ENCODE measurements at regions not wholly inside any gene's neighbourhood (a gene's known extent, or its start where the extent isn't known, plus 50 kb on each side); places are given as distances from the start of the nearest gene placed in this dataset.
A peak's percentile ranks its signal among the peaks of the same experiment; 100 is the strongest.

DNA sequence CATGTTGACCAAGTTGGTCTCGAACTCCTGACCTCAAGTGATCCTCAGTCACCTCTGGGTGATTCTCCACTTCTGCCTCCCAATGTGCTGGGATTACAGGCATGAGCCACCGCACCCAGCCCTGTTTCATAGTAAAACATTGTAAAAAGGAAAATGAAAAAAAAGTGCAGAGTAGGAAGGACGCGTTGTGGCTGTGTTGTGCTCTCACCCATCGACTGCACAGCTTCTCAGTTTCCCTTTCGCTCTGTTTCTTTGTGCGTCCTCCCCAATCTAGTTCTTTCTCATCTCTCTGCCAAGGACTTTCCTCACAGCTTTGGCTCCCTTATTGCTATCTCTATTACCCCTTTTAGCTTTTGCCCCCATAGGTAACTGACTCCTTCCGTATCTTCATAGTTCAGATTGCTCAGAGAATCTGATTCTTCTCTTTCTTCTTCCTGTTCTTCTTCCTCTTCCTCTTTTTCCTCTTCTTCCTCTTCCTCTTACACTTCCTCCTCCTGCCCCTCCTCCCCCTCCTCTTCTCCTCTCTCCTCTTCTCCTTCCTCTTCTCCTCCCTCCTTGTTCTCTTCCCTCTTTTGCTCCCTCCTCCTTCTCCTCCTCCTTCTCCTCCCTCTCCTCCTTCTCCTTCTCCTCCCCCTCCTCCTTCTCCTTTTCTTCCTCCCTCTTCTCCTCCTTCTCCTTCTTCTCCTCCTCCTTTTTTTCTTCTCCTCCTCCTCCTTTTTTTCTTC is 81.1 kb upstream of the VGLL4 start:
- no peak overlapping the region for H3K4me3 ChIP-seq (ENCODE audit: low read length)
- H3K9me3 ChIP-seq (replicated peaks; ENCODE audit: control insufficient read depth, low read depth, low read length) = no peaks in the 10 kb centered on the region
- H3K36me3 ChIP-seq (ENCODE audit: control insufficient read depth, insufficient read depth, low read length) = no peaks in the 10 kb centered on the region
- H3K27me3 ChIP-seq (ENCODE audit: control insufficient read depth, insufficient read depth, low read length) = peaks cover 6% of the 10 kb centered on the region
- WGBS (ENCODE audit: insufficient coverage) = 86% methylated on average over 7 of the region's 8 CpGs
- peaks cover 9% of the 10 kb centered on the region for H3K4me1 ChIP-seq (ENCODE audit: control insufficient read depth, insufficient read depth, low read length)
- DNase-seq = no peak
- no peak overlapping the region for H3K27ac ChIP-seq (ENCODE audit: low read length)

DNA sequence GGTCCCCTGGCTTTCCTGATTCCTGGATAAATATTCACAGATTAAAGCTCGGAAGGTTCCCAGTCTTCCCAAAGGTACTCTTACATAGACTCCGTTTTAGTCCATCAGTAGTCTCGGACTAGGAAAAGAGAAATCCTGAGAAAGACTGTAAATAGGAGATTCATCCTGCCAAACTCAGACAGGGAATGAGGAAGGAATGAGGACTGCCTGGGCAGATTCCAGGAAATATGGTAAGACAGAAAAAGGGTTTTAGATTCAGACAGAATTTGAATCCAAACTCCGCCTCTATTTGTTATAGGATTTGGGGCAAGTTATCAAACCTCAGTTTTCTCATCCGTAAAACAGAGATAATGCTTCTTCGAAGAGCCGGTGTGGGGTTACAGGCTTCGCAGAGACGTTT is 77.8 kb upstream of the VGLL4 start:
- DNase-seq = peak; percentile 81
- H3K27ac ChIP-seq (ENCODE audit: low read length) = no peak overlapping the region

DNA sequence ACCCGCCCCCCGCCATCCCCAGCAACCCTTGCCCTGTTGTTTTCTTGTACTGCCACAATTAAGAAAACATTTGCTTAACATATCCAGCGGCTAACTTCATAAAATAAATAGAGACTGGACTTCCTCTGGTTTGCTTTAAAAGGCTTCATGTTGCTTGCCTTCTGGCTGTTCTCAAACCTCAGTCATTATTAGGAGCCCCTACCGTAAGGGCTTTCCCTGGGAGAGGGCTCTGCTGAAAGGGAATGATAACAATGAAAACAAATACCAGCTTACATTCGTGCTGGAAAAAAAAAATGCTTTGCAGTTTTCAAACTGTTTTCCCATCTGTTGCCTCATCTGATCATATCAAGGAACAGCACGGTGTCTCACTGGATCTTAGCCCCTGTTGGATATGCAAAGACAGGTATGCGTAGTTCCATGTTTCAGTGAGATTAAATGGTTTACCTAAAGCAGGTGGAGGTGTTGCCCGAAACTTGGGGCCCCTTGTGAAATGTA is 77.2 kb upstream of the VGLL4 start:
- Histone ChIP-seq H3K27me3 (ENCODE audit: control insufficient read depth, insufficient read depth, low read length) (peaks cover 4% of the 10 kb centered on the region), H3K27ac (ENCODE audit: low read length) (peak overlapping the region; percentile 79), H3K9me3 (replicated peaks; ENCODE audit: control insufficient read depth, low read depth, low read length) (no peaks in the 10 kb centered on the region), H3K4me3 (ENCODE audit: low read length) (peak overlapping the region; percentile 64), H3K4me1 (ENCODE audit: control insufficient read depth, insufficient read depth, low read length) (peaks cover 11% of the 10 kb centered on the region), H3K36me3 (ENCODE audit: control insufficient read depth, insufficient read depth, low read length) (no peaks in the 10 kb centered on the region)
- DNase-seq = peak; percentile 24
- 29% methylated on average over 2 of the region's 8 CpGs for WGBS (ENCODE audit: insufficient coverage)

More for the DNA sequence above, 77.8 kb upstream of the VGLL4 start:
- Histone ChIP-seq H3K4me1 (ENCODE audit: control insufficient read depth, insufficient read depth, low read length) (peaks cover 11% of the 10 kb centered on the region), H3K9me3 (replicated peaks; ENCODE audit: control insufficient read depth, low read depth, low read length) (no peaks in the 10 kb centered on the region), H3K36me3 (ENCODE audit: control insufficient read depth, insufficient read depth, low read length) (no peaks in the 10 kb centered on the region), H3K4me3 (ENCODE audit: low read length) (no peak overlapping the region), H3K27me3 (ENCODE audit: control insufficient read depth, insufficient read depth, low read length) (peaks cover 4% of the 10 kb centered on the region)
- WGBS (ENCODE audit: insufficient coverage) = 90% methylated on average over 2 of the region's 9 CpGs

DNA sequence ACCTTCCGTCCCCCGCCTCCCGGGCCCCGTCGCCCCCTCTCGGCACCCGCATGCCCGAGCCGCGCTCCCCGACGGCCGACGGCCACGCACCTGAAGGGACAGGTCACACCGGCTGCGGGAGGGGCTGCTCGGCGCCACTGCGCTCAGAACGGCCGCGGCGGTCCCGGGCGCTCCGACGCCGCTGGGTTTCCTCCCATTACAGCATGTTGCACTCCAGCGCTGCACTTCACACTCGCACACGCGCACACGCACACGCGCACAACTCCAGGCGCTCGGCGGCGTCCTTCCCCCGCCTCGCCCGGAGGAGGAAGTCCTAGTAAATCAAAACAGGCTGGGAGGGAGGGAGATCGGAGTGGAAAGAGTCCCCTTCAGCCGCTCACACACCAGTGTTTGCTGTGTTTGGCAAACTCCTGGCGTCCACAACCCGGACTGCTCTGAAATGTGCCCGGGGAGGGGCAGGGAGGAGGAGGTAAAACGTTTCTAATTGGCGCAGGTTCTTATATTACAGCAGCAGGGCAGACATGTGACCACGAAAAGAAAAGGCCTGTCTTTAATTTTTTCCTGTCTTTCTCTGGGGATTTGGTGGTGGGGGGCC is 76.7 kb upstream of the VGLL4 start:
- Histone ChIP-seq H3K9me3 (replicated peaks; ENCODE audit: control insufficient read depth, low read depth, low read length) (no peaks in the 10 kb centered on the region), H3K36me3 (ENCODE audit: control insufficient read depth, insufficient read depth, low read length) (no peaks in the 10 kb centered on the region), H3K4me1 (ENCODE audit: control insufficient read depth, insufficient read depth, low read length) (peaks cover 11% of the 10 kb centered on the region), H3K4me3 (ENCODE audit: low read length) (peak overlapping the region; percentile 64), H3K27ac (ENCODE audit: low read length) (peak overlapping the region; percentile 79), H3K27me3 (ENCODE audit: control insufficient read depth, insufficient read depth, low read length) (peaks cover 2% of the 10 kb centered on the region)
- peak; percentile 92 for DNase-seq
- WGBS (ENCODE audit: insufficient coverage) = 0% methylated on average over 34 of the region's 51 CpGs

DNA sequence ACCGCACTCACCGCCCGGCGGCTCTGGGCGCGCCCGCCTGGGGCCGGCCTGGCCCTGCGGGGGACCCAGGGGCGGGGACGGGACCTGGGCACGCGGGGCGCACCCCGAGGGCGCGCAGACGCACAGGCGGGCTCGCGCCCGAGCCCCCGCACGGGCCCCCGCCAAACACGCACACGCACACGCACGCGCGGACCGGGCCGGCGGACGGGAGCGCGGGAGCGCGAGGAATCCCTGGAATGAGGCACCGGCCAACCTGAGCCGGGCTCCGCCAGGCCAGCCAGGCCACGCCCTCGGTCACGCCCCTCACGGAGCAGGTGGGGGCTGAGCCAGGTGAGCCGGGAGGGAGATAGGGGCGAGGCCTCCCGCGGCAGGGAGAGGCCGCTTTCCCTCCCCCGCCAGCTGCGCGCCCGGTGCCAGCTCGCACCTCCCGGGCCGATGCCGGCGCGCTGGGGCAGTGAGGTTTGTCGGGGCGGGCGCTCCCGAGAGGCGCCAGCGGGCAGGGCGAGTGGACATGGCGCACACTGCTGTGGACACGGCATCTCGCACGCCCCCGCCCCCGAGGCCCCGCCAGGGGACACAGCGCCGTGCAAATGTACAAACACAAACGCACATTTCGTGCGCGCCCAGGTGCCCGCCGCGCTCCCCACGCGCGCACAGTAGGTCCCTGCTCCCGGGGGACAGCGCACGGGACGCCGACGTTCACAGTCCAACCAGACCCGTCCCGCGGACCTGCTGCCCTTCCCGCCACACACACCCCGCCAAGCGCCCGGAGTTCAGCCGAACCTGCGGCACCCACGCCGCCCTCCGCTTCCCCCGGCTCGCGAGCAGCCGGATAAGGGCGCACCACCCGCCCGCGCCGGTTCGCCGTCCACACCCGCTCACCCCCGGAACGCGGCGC is 75.9 kb upstream of the VGLL4 start:
- Histone ChIP-seq H3K27me3 (ENCODE audit: control insufficient read depth, insufficient read depth, low read length) (peaks cover 2% of the 10 kb centered on the region), H3K4me3 (ENCODE audit: low read length) (peak overlapping the region; percentile 64), H3K27ac (ENCODE audit: low read length) (peak overlapping the region; percentile 92), H3K4me1 (ENCODE audit: control insufficient read depth, insufficient read depth, low read length) (peaks cover 11% of the 10 kb centered on the region), H3K36me3 (ENCODE audit: control insufficient read depth, insufficient read depth, low read length) (no peaks in the 10 kb centered on the region), H3K9me3 (replicated peaks; ENCODE audit: control insufficient read depth, low read depth, low read length) (no peaks in the 10 kb centered on the region)
- peak; percentile 73 for DNase-seq
- WGBS (ENCODE audit: insufficient coverage) = under 1% methylated on average over 120 of the region's 121 CpGs

DNA sequence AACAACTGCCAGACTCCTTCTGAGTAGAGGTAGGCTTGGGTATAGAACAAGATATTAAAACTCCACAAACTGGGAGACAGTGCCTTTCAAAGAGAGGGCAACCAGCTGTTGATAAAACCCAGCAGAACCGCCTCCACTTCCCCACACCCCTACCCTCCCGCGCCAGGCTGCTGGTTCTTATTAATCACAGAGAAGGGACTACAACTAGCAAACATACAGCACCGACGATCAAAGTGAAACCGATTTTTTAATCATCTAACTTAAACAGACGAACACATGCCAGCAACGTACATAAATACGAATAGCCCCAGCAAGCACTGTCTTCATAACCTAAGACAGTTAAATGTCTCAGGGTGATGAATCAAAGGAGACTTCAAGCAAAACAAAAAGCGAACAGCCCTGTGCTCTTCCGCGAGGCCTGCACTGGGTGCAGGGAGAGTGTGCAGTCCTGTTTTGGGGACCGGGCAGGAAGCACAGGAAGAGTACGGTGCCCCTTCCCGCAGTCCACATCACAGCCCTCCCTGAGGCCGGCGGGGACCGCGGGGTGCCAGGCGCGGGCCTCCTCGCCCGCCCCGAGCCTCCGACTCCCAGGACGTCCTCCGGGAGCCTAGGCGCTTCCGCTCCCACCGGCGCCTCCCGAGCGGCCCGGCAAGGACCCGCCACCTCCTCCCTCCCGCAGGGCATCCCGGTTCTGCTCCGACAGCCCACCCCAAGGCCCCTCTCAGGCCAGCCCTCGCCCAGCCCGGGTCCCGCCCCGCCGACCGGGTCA is 75.1 kb upstream of the VGLL4 start:
- Histone ChIP-seq H3K4me1 (ENCODE audit: control insufficient read depth, insufficient read depth, low read length) (peaks cover 11% of the 10 kb centered on the region), H3K9me3 (replicated peaks; ENCODE audit: control insufficient read depth, low read depth, low read length) (no peaks in the 10 kb centered on the region), H3K27ac (ENCODE audit: low read length) (peak overlapping the region; percentile 92), H3K36me3 (ENCODE audit: control insufficient read depth, insufficient read depth, low read length) (no peaks in the 10 kb centered on the region), H3K4me3 (ENCODE audit: low read length) (peak overlapping the region; percentile 64), H3K27me3 (ENCODE audit: control insufficient read depth, insufficient read depth, low read length) (peaks cover 2% of the 10 kb centered on the region)
- DNase-seq = peak; percentile 65
- WGBS (ENCODE audit: insufficient coverage) = under 1% methylated on average over 35 of the region's 44 CpGs

DNA sequence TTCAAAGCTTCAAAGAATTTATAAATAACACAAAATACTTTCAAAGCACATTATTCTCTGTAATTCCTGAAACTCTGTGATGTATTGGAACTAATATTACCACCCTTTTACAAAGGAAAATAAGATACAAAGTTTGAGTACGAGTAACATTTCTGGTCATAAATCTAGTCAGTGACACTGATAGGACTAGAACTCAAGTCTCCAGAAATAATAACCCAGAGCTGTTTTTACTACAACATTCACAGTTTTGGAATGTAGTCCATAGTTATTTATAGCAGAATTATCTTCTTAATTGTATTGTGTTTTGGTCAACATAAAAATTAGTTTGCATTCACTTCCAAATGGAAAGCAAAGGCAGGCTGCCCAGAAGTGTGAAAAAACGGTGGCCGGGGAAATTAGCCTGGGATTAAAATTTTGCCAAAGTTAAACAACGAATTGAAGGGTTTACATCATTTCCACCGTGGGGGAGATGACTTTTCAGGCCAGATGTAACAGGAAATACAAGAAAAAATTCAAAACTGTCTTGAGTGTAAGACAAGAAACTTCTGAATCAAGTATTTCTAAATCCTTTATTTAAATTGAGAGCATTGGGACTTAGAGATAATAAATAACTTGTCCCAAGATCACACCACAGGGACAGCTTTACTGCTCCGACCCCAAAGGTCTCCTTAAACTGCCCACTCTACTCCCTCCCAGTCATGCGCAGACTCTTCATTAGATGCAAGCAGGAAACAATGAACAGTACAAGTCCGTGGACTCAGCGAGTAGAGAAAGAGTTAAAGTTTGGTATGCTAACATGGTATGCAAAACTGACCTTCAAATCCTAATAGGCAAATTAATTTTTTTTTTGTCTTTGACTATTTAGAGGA is 74.3 kb upstream of the VGLL4 start:
- no peaks in the 10 kb centered on the region for H3K36me3 ChIP-seq (ENCODE audit: control insufficient read depth, insufficient read depth, low read length)
- DNase-seq = peak; percentile 74
- peaks cover 11% of the 10 kb centered on the region for H3K4me1 ChIP-seq (ENCODE audit: control insufficient read depth, insufficient read depth, low read length)
- no CpG with 5 or more reads among the region's 9 CpGs for WGBS (ENCODE audit: insufficient coverage)
- no peaks in the 10 kb centered on the region for H3K9me3 ChIP-seq (replicated peaks; ENCODE audit: control insufficient read depth, low read depth, low read length)
- H3K27ac ChIP-seq (ENCODE audit: low read length) = peak overlapping the region; percentile 92
- H3K27me3 ChIP-seq (ENCODE audit: control insufficient read depth, insufficient read depth, low read length) = no peaks in the 10 kb centered on the region
- H3K4me3 ChIP-seq (ENCODE audit: low read length) = peak overlapping the region; percentile 64

DNA sequence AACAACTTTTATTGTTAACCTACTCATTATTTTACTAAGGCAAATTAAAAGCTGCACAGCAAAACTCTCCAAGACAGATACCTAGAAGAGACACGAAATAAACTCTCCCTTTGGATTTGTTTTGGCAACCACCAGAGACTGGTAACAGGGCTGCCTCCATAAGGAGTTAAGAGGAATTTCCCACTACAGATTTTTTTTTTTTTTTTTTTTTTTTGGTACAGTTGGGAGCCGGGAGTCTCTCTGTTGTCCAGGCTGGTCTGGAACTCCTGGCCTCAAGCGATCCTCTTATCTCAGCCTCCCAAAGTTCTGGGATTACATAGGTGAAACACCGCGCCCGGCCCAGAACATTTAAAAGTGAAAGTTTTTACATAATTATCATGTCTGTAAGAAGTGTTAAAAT is 73.6 kb upstream of the VGLL4 start:
- no peak for DNase-seq
- Histone ChIP-seq H3K36me3 (ENCODE audit: control insufficient read depth, insufficient read depth, low read length) (no peaks in the 10 kb centered on the region), H3K4me3 (ENCODE audit: low read length) (no peak overlapping the region), H3K27ac (ENCODE audit: low read length) (peak overlapping the region; percentile 92), H3K4me1 (ENCODE audit: control insufficient read depth, insufficient read depth, low read length) (peaks cover 11% of the 10 kb centered on the region), H3K27me3 (ENCODE audit: control insufficient read depth, insufficient read depth, low read length) (no peaks in the 10 kb centered on the region), H3K9me3 (replicated peaks; ENCODE audit: control insufficient read depth, low read depth, low read length) (no peaks in the 10 kb centered on the region)
- no CpG with 5 or more reads among the region's 6 CpGs for WGBS (ENCODE audit: insufficient coverage)

Data from muscle of leg (tissue), 3 donors.